WTC11 (cell line): ENCODE measurements at regions not wholly inside any gene's neighbourhood (a gene's known extent, or its start where the extent isn't known, plus 50 kb on each side); places are given as distances from the start of the nearest gene placed in this dataset.
"Not testable (repeated sequence)": the region's sequence is repeated elsewhere in the genome, so short reads cannot be mapped to it uniquely, and the experiment has no call there.

ENCODE experiments used
- ATAC-seq: fragments of 200-7000 bp; cut with Tn5 transposase; 2 replicates; pipeline ENCODE4 v1.10.0; 2021; ENCODE audit warnings: mild to moderate bottlenecking, moderate library complexity
- CTCF ChIA-PET: fragments of 300-600 bp; sonication (Branson Sonifier 250); formaldehyde crosslinking; loops from one replicate; lab custom pipeline; 2021; ENCODE audit warnings: antibody characterized with exemption; lab: Charles Lee
- POLR2A ChIA-PET: fragments of 350-600 bp; sonication (Branson Sonifier 250); formaldehyde crosslinking; loops from one replicate; lab custom pipeline; 2021; ENCODE audit warnings: antibody characterized with exemption; lab: Charles Lee
- DNase-seq: peaks from one replicate; pipeline ENCODE4 v3.0.0; 2021; ENCODE audit warnings: low spot score
- H3K27ac Mint-ChIP-seq: 2 replicates; pipeline ENCODE4 v1.8.0; 2021; ENCODE audit warnings: mixed read lengths
- H3K27me3 Mint-ChIP-seq: 2 replicates; pipeline ENCODE4 v1.8.0; 2021; ENCODE audit warnings: low read depth, mild to moderate bottlenecking, moderate library complexity, mixed read lengths
- H3K36me3 Mint-ChIP-seq: 2 replicates; pipeline ENCODE4 v1.8.0; 2021; ENCODE audit warnings: mixed read lengths
- H3K4me1 Mint-ChIP-seq: 2 replicates; pipeline ENCODE4 v1.8.0; 2022; ENCODE audit warnings: mixed read lengths
- H3K4me3 Mint-ChIP-seq: 2 replicates; pipeline ENCODE4 v1.8.0; 2021; ENCODE audit warnings: mild to moderate bottlenecking, moderate library complexity, mixed read lengths
- H3K9me3 Mint-ChIP-seq: 2 replicates; pipeline ENCODE4 v1.8.0; 2021; ENCODE audit warnings: mixed read lengths
- AFF4 ChIP-seq: sonication (generic); formaldehyde crosslinking; IDR thresholded peaks from 2 replicates; pipeline ENCODE4 v1.8.1; 2023; ENCODE audit warnings: mild to moderate bottlenecking, missing genetic modification reagents, borderline replicate concordance
- ATF1 ChIP-seq: sonication (generic); formaldehyde crosslinking; IDR thresholded peaks from 2 replicates; pipeline ENCODE4 v1.8.1; 2023; ENCODE audit warnings: mild to moderate bottlenecking, moderate library complexity, missing genetic modification reagents
- CBFB ChIP-seq: sonication (generic); formaldehyde crosslinking; IDR thresholded peaks from 2 replicates; pipeline ENCODE4 v1.8.1; 2022; ENCODE audit warnings: mild to moderate bottlenecking, low read depth, missing genetic modification reagents
- CDX4 ChIP-seq: fragments of 250-450 bp; sonication (Bioruptor Pico); IDR thresholded peaks from 2 replicates; pipeline ENCODE4 v1.9.0; 2021; ENCODE audit warnings: moderate library complexity, mild to moderate bottlenecking, inconsistent platforms, borderline replicate concordance
- CREB1 ChIP-seq: sonication (generic); formaldehyde crosslinking; IDR thresholded peaks from 2 replicates; pipeline ENCODE4 v1.8.0; 2023; ENCODE audit warnings: mild to moderate bottlenecking, missing genetic modification reagents
- E2F4 ChIP-seq: sonication (generic); formaldehyde crosslinking; IDR thresholded peaks from 2 replicates; pipeline ENCODE4 v1.8.1; 2022; ENCODE audit warnings: low read depth, mild to moderate bottlenecking, moderate library complexity, missing genetic modification reagents, borderline replicate concordance
- FOXJ3 ChIP-seq: sonication (generic); formaldehyde crosslinking; IDR thresholded peaks from 2 replicates; pipeline ENCODE4 v1.9.0; 2021; ENCODE audit warnings: missing genetic modification reagents, mild to moderate bottlenecking, borderline replicate concordance
- MXD4 ChIP-seq: fragments of 250-450 bp; sonication (Bioruptor Pico); IDR thresholded peaks from 2 replicates; pipeline ENCODE4 v1.8.0; 2021; ENCODE audit warnings: mild to moderate bottlenecking, moderate library complexity, borderline replicate concordance
- NFATC4 ChIP-seq: fragments of 250-450 bp; sonication (Bioruptor Pico); IDR thresholded peaks from 2 replicates; pipeline ENCODE4 v1.9.0; 2021; ENCODE audit warnings: mild to moderate bottlenecking
- OVOL2 ChIP-seq: fragments of 250-450 bp; sonication (Bioruptor Pico); IDR thresholded peaks from 2 replicates; pipeline ENCODE4 v1.9.0; 2021; ENCODE audit warnings: mild to moderate bottlenecking, borderline replicate concordance
- PRRX2 ChIP-seq: fragments of 250-450 bp; sonication (Bioruptor Pico); IDR thresholded peaks from 2 replicates; pipeline ENCODE4 v1.8.0; 2021; ENCODE audit warnings: mild to moderate bottlenecking
- RELA ChIP-seq: sonication (generic); formaldehyde crosslinking; IDR thresholded peaks from 2 replicates; pipeline ENCODE4 v1.8.1; 2022; ENCODE audit warnings: missing genetic modification reagents, mild to moderate bottlenecking, borderline replicate concordance
- RORB ChIP-seq: fragments of 250-450 bp; sonication (Bioruptor Pico); IDR thresholded peaks from 2 replicates; pipeline ENCODE4 v1.9.0; 2021; ENCODE audit warnings: mild to moderate bottlenecking
- SOX15 ChIP-seq: fragments of 250-450 bp; sonication (Bioruptor Pico); IDR thresholded peaks from 2 replicates; pipeline ENCODE4 v1.9.0; 2021; ENCODE audit warnings: mild to moderate bottlenecking
- TCF7 ChIP-seq: sonication (generic); formaldehyde crosslinking; IDR thresholded peaks from 2 replicates; pipeline ENCODE4 v1.8.0; 2022; ENCODE audit warnings: mild to moderate bottlenecking, low read depth, missing genetic modification reagents, moderate library complexity
- USF2 ChIP-seq: sonication (generic); formaldehyde crosslinking; IDR thresholded peaks from 2 replicates; pipeline ENCODE4 v1.8.1; 2023; ENCODE audit warnings: mild to moderate bottlenecking, missing genetic modification reagents, moderate library complexity
- ZNF121 ChIP-seq: sonication (generic); formaldehyde crosslinking; IDR thresholded peaks from 2 replicates; pipeline ENCODE4 v1.8.0; 2023; ENCODE audit warnings: missing genetic modification reagents
- TF ChIP-seq, protein P1 (sequence below): sonication (generic); formaldehyde crosslinking; IDR thresholded peaks from 2 replicates; pipeline ENCODE4 v1.8.0; 2022; ENCODE audit warnings: missing genetic modification reagents
- TF ChIP-seq, protein P2 (sequence below): fragments of 200-600 bp; IDR thresholded peaks from 2 replicates; pipeline ENCODE4 v1.8.0; 2022; ENCODE audit warnings: antibody characterized with exemption

DNA sequence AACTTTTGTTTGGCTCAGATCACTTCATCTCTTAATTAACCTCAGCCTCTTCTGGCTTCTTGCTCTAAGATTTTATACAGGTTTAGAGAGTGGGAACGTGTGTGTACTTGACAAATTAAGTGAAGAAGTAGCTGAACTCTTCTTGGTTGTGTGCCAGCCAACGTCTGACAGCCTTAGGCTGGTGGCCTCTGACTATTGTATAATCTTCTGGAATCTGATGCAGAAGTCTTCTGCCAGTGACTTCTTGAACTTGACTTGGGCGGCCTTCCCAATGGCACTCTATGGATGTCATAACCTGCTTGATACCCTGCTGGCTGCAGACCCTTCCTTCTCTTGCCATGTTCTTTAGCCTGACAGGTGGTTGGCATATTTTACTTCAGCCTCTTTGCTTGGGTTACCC, 660.5 kb downstream of the DOK5 start:
- H3K9me3 Mint-ChIP-seq: peaks cover 78% of the 10 kb centered on the region
- DNase-seq: no peak
- no peak overlapping the region for H3K4me3 Mint-ChIP-seq
- ChIA-PET POLR2A (no interaction called here), CTCF (no interaction called here)
- ATAC-seq: no peak
- H3K27ac Mint-ChIP-seq: no peak overlapping the region
- no peaks in the 10 kb centered on the region for H3K4me1 Mint-ChIP-seq
- H3K27me3 Mint-ChIP-seq: peaks cover 10% of the 10 kb centered on the region
- peaks cover 68% of the 10 kb centered on the region for H3K36me3 Mint-ChIP-seq
- TF ChIP-seq CREB1 (CRISPR knock-in tag): no peak
- TF ChIP-seq RORB (CRISPR knock-in tag): no peak
- TF ChIP-seq TCF7 (CRISPR knock-in tag): no peak
- TF ChIP-seq E2F4 (CRISPR knock-in tag): no peak
- TF ChIP-seq USF2 (CRISPR knock-in tag): no peak
- TF ChIP-seq CBFB (CRISPR knock-in tag): no peak

GRCh38 chr20:55132523-55132922, 657.1 kb downstream of the DOK5 start:
- ATAC-seq: no peak
- ChIA-PET POLR2A (no interaction called here), CTCF (no interaction called here)
- H3K27ac Mint-ChIP-seq: no peak overlapping the region
- H3K9me3 Mint-ChIP-seq: peaks cover 63% of the 10 kb centered on the region
- no peak for DNase-seq
- H3K36me3 Mint-ChIP-seq: peaks cover 52% of the 10 kb centered on the region
- H3K4me3 Mint-ChIP-seq: no peak overlapping the region
- no peaks in the 10 kb centered on the region for H3K4me1 Mint-ChIP-seq
- H3K27me3 Mint-ChIP-seq: peaks cover 7% of the 10 kb centered on the region
- no peak for TF ChIP-seq CDX4 (CRISPR knock-in tag)
- no peak for TF ChIP-seq NFATC4 (CRISPR knock-in tag)
- no peak for TF ChIP-seq ATF1 (CRISPR knock-in tag)
- TF ChIP-seq OVOL2 (CRISPR knock-in tag): no peak
- TF ChIP-seq, protein P1, sequence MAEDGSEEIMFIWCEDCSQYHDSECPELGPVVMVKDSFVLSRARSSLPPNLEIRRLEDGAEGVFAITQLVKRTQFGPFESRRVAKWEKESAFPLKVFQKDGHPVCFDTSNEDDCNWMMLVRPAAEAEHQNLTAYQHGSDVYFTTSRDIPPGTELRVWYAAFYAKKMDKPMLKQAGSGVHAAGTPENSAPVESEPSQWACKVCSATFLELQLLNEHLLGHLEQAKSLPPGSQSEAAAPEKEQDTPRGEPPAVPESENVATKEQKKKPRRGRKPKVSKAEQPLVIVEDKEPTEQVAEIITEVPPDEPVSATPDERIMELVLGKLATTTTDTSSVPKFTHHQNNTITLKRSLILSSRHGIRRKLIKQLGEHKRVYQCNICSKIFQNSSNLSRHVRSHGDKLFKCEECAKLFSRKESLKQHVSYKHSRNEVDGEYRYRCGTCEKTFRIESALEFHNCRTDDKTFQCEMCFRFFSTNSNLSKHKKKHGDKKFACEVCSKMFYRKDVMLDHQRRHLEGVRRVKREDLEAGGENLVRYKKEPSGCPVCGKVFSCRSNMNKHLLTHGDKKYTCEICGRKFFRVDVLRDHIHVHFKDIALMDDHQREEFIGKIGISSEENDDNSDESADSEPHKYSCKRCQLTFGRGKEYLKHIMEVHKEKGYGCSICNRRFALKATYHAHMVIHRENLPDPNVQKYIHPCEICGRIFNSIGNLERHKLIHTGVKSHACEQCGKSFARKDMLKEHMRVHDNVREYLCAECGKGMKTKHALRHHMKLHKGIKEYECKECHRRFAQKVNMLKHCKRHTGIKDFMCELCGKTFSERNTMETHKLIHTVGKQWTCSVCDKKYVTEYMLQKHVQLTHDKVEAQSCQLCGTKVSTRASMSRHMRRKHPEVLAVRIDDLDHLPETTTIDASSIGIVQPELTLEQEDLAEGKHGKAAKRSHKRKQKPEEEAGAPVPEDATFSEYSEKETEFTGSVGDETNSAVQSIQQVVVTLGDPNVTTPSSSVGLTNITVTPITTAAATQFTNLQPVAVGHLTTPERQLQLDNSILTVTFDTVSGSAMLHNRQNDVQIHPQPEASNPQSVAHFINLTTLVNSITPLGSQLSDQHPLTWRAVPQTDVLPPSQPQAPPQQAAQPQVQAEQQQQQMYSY (CRISPR knock-in tag): no peak
- no peak for TF ChIP-seq RELA (CRISPR knock-in tag)
- no peak for TF ChIP-seq PRRX2 (CRISPR knock-in tag)

- DNase-seq, H3K4me3 Mint-ChIP-seq, CTCF ChIA-PET, POLR2A ChIA-PET, H3K4me1 Mint-ChIP-seq, ATAC-seq, H3K27ac Mint-ChIP-seq, H3K27me3 Mint-ChIP-seq: not testable (repeated sequence)
- peaks cover 74% of the 10 kb centered on the region for H3K9me3 Mint-ChIP-seq
- peaks cover 51% of the 10 kb centered on the region for H3K36me3 Mint-ChIP-seq
These were observed 642.2 kb downstream of the DOK5 start for GRCh38 chr20:55117577-55117976.

- Mint-ChIP-seq H3K4me3 (no peak overlapping the region), H3K27me3 (peaks cover 8% of the 10 kb centered on the region; the same call in 1 of the 2 replicates), H3K27ac (no peak overlapping the region), H3K9me3 (peaks cover 77% of the 10 kb centered on the region), H3K4me1 (no peaks in the 10 kb centered on the region), H3K36me3 (peaks cover 58% of the 10 kb centered on the region)
- ATAC-seq (no peak), DNase-seq (no peak)
- ChIA-PET POLR2A (no interaction called here), CTCF (no interaction called here)
- TF ChIP-seq SOX15 (CRISPR knock-in tag) (no peak), FOXJ3 (CRISPR knock-in tag) (no peak), AFF4 (CRISPR knock-in tag) (no peak), MXD4 (CRISPR knock-in tag) (no peak), ZNF121 (CRISPR knock-in tag) (no peak)
- TF ChIP-seq, protein P2, sequence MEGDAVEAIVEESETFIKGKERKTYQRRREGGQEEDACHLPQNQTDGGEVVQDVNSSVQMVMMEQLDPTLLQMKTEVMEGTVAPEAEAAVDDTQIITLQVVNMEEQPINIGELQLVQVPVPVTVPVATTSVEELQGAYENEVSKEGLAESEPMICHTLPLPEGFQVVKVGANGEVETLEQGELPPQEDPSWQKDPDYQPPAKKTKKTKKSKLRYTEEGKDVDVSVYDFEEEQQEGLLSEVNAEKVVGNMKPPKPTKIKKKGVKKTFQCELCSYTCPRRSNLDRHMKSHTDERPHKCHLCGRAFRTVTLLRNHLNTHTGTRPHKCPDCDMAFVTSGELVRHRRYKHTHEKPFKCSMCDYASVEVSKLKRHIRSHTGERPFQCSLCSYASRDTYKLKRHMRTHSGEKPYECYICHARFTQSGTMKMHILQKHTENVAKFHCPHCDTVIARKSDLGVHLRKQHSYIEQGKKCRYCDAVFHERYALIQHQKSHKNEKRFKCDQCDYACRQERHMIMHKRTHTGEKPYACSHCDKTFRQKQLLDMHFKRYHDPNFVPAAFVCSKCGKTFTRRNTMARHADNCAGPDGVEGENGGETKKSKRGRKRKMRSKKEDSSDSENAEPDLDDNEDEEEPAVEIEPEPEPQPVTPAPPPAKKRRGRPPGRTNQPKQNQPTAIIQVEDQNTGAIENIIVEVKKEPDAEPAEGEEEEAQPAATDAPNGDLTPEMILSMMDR: no peak
These were observed 641.2 kb downstream of the DOK5 start for GRCh38 chr20:55116598-55116997.
